ENCODE measurements at regions not wholly inside any gene's neighbourhood (a gene's known extent, or its start where the extent isn't known, plus 50 kb on each side); places are given as distances from the start of the nearest gene placed in this dataset.

DNA sequence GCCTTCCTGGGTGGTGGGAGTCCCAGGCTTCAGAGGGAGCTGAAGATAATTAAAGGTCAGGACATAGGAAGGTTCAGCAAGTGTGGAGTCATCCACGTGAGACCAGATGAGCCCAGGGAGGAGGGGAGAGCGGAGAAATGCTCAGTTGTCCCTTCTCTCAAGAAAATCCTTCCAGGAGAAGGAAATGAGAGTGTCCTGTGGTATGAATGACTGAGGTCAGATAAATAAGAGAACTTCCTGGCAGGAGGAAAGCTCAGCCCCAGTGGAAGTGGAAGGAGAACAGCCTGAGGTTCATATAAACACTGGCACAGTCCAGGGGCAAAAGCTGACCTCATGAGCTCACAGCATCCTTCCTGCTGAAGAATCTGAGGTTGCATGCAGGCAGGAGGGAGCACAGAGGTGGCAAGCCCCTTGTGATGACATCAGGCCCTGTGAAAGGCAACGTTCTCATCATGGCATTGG is 97.6 kb downstream of the NAV1 start:
- no peak for DNase-seq
- Histone ChIP-seq H3K27me3 (ENCODE audit: low read depth) (no peaks in the 10 kb centered on the region), H3K4me3 (no peak overlapping the region), H3K36me3 (no peaks in the 10 kb centered on the region), H3K4me1 (peaks cover 89% of the 10 kb centered on the region), H3K27ac (replicated peaks) (peak overlapping the region; percentile 77), H3K9me3 (replicated peaks) (no peaks in the 10 kb centered on the region)
- intact Hi-C loops (cut with micrococcal nuclease): loop anchor here (10.0 kb wide), 1 partner anchor 72 kb away; no protein-coding TSS in a partner anchor
- TF ChIP-seq, protein P1, sequence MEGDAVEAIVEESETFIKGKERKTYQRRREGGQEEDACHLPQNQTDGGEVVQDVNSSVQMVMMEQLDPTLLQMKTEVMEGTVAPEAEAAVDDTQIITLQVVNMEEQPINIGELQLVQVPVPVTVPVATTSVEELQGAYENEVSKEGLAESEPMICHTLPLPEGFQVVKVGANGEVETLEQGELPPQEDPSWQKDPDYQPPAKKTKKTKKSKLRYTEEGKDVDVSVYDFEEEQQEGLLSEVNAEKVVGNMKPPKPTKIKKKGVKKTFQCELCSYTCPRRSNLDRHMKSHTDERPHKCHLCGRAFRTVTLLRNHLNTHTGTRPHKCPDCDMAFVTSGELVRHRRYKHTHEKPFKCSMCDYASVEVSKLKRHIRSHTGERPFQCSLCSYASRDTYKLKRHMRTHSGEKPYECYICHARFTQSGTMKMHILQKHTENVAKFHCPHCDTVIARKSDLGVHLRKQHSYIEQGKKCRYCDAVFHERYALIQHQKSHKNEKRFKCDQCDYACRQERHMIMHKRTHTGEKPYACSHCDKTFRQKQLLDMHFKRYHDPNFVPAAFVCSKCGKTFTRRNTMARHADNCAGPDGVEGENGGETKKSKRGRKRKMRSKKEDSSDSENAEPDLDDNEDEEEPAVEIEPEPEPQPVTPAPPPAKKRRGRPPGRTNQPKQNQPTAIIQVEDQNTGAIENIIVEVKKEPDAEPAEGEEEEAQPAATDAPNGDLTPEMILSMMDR (IDR thresholded peaks at IDR 0.05; ENCODE audit: borderline replicate concordance): no peak

GRCh38 chr1:201637282-201638079 is 98.6 kb downstream of the NAV1 start:
- Histone ChIP-seq H3K27ac (replicated peaks) (peak overlapping the region; percentile 77), H3K27me3 (ENCODE audit: low read depth) (no peaks in the 10 kb centered on the region), H3K4me1 (peaks cover 87% of the 10 kb centered on the region), H3K4me3 (no peak overlapping the region), H3K36me3 (no peaks in the 10 kb centered on the region), H3K9me3 (replicated peaks) (no peaks in the 10 kb centered on the region)
- intact Hi-C loops (cut with micrococcal nuclease): loop anchor here (10.0 kb wide), 1 partner anchor 73 kb away; no protein-coding TSS in a partner anchor
- DNase-seq: peak; percentile 24
- TF ChIP-seq, protein P1 (IDR thresholded peaks at IDR 0.05; ENCODE audit: borderline replicate concordance): no peak

- peak overlapping the region; percentile 77 for H3K27ac ChIP-seq (replicated peaks)
- H3K4me1 ChIP-seq: peaks cover 68% of the 10 kb centered on the region
- H3K4me3 ChIP-seq: no peak overlapping the region
- no peaks in the 10 kb centered on the region for H3K27me3 ChIP-seq (ENCODE audit: low read depth)
- intact Hi-C loops (cut with micrococcal nuclease): loop anchor here (10.0 kb wide), 1 partner anchor 75 kb away; no protein-coding TSS in a partner anchor
- no peaks in the 10 kb centered on the region for H3K36me3 ChIP-seq
- TF ChIP-seq, protein P1 (IDR thresholded peaks at IDR 0.05; ENCODE audit: borderline replicate concordance): no peak
- no peaks in the 10 kb centered on the region for H3K9me3 ChIP-seq (replicated peaks)
- peak; percentile 31 for DNase-seq
Measured at GRCh38 chr1:201639391-201639790, 100.5 kb downstream of the NAV1 start.

- no peak for DNase-seq
- H3K27me3 ChIP-seq (ENCODE audit: low read depth): no peaks in the 10 kb centered on the region
- intact Hi-C loops (cut with micrococcal nuclease): loop anchor here (10.0 kb wide), 1 partner anchor 75 kb away; no protein-coding TSS in a partner anchor
- H3K9me3 ChIP-seq (replicated peaks): no peaks in the 10 kb centered on the region
- H3K36me3 ChIP-seq: no peaks in the 10 kb centered on the region
- H3K27ac ChIP-seq (replicated peaks): peak overlapping the region; percentile 77
- H3K4me3 ChIP-seq: no peak overlapping the region
- TF ChIP-seq, protein P1 (IDR thresholded peaks at IDR 0.05; ENCODE audit: borderline replicate concordance): no peak
- H3K4me1 ChIP-seq: peaks cover 64% of the 10 kb centered on the region
Measured at GRCh38 chr1:201639826-201640225, 100.9 kb downstream of the NAV1 start.

DNA sequence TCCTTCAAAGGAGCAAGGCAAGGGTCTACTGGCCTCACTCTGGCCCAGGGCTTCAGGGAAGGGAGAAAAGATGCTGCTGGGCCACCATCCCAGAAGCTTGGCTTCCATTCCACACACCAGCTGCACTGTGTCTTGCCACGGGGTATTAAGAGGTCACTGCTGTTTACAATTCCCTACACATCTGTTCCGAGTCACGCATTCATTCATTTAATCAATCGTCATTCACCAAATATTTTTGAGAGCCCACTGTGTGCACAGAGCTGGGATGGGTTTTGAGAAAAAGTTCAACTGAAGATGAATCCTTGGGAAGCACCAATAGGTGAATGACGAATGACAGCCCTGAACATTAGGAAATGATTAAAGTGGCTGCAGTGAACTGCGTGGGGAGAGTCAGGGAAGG is 101.7 kb downstream of the NAV1 start:
- peak overlapping the region; percentile 77 for H3K27ac ChIP-seq (replicated peaks)
- TF ChIP-seq, protein P1 (IDR thresholded peaks at IDR 0.05; ENCODE audit: borderline replicate concordance): no peak
- peaks cover 57% of the 10 kb centered on the region for H3K4me1 ChIP-seq
- no peaks in the 10 kb centered on the region for H3K36me3 ChIP-seq
- peak; percentile 72 for DNase-seq
- H3K9me3 ChIP-seq (replicated peaks): no peaks in the 10 kb centered on the region
- no peaks in the 10 kb centered on the region for H3K27me3 ChIP-seq (ENCODE audit: low read depth)
- intact Hi-C loops (cut with micrococcal nuclease): no loop called here
- H3K4me3 ChIP-seq: no peak overlapping the region

All from left ventricle myocardium inferior (tissue), 1 donor.